ENCODE measurements at regions not wholly inside any gene's neighbourhood (a gene's known extent, or its start where the extent isn't known, plus 50 kb on each side); places are given as distances from the start of the nearest gene placed in this dataset.

- TF ChIP-seq TAF1 (IDR thresholded peaks at IDR 0.05; ENCODE audit: low read depth, low read length) (no peak), POLR2A (IDR thresholded peaks at IDR 0.05; ENCODE audit: low read depth, low read length) (no peak), POLR2AphosphoS5 (IDR thresholded peaks at IDR 0.05; ENCODE audit: low read depth, low read length) (no peak), SPI1 (IDR thresholded peaks at IDR 0.05; ENCODE audit: low read depth, low read length) (no peak), PAX5 (IDR thresholded peaks at IDR 0.05; ENCODE audit: insufficient read depth, low read length, severe bottlenecking) (no peak)
Measured at GRCh38 chr9:111198936-111199335, 131.1 kb downstream of the OR2K2 start.

All from GM12891 (cell line).